ENCODE measurements at regions not wholly inside any gene's neighbourhood (a gene's known extent, or its start where the extent isn't known, plus 50 kb on each side); places are given as distances from the start of the nearest gene placed in this dataset.
"Not testable (repeated sequence)": the region's sequence is repeated elsewhere in the genome, so short reads cannot be mapped to it uniquely, and the experiment has no call there.

GRCh38 chr10:46810222-46810621 is 101.0 kb upstream of the PTPN20 start:
- DNase-seq = not testable (repeated sequence)

- DNase-seq = not testable (repeated sequence)
These were observed 95.1 kb upstream of the PTPN20 start for GRCh38 chr10:46816126-46816525.

- not testable (repeated sequence) for DNase-seq
These were observed 70.7 kb upstream of the PTPN20 start for GRCh38 chr10:46840393-46841050.

GRCh38 chr10:46841051-46841593 is 70.1 kb upstream of the PTPN20 start:
- not testable (repeated sequence) for DNase-seq

DNA sequence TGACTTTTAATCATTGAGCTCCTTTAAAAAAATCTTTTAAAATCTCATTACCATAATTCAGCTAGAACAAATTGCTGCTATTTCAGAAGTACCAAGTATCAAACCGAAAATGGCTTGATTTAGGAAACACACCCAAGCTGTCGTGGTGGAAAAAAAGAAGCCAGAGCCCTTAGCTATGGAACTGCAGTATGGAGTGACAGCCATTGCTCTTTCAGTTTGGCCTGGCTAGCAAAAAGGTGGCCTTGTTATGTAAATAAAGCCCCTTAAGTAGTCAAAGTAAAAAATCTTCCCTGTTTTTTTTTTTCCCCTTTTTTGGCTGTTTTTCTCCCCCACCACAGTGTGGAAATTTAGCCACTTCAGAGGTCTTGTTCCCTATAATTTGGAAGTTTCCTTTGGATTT is 66.0 kb upstream of the PTPN20 start:
- not testable (repeated sequence) for DNase-seq

DNA sequence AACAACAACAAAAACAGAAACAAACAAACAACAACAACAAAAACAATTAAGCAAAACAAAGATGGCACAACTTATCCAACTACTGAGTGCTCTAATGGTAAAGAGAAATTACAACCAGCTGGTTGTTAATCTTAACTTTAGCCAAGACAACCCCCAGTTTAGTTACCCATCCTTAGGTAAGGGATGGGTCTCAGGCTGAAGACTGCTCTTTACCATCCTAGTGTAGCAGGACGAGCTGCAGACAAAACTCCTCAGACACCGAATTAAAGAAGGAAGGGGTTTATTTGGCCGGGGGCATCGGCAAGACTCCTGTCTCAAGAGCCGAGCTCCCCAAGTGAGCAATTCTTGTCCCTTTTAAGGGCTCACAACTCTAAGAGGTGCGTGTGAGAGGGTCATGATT is 65.6 kb upstream of the PTPN20 start:
- not testable (repeated sequence) for DNase-seq

GRCh38 chr10:46860753-46861152 is 50.5 kb upstream of the PTPN20 start:
- not testable (repeated sequence) for DNase-seq
